RWPE2 (cell line): ENCODE measurements at regions not wholly inside any gene's neighbourhood (a gene's known extent, or its start where the extent isn't known, plus 50 kb on each side); places are given as distances from the start of the nearest gene placed in this dataset.

Source experiments
- ATAC-seq: fragments of 200-7000 bp; cut with Tn5 transposase; 3 replicates; pipeline ENCODE4 v1.9.1; 2021; ENCODE audit warnings: low read depth
- DNase-seq: peaks from one replicate; pipeline ENCODE4 v3.0.0-alpha.2; 2020; ENCODE audit warnings: low spot score
- H3K27ac ChIP-seq: fragments of 450-650 bp; 2 replicates; pipeline ENCODE4 v1.5.1; 2017; ENCODE audit warnings: mild to moderate bottlenecking; ENCODE audit not compliant: poor library complexity, severe bottlenecking
- H3K27me3 ChIP-seq: fragments of 250-450 bp; sonication (Bioruptor Pico); 2 replicates; pipeline ENCODE4 v1.5.1; 2021; ENCODE audit warnings: mild to moderate bottlenecking, moderate library complexity; ENCODE audit not compliant: insufficient read depth, poor library complexity, severe bottlenecking
- H3K36me3 ChIP-seq: fragments of 250-450 bp; sonication (Bioruptor Pico); 2 replicates; pipeline ENCODE4 v1.5.1; 2020; ENCODE audit warnings: low read depth, mild to moderate bottlenecking, moderate library complexity
- H3K4me1 ChIP-seq: fragments of 250-450 bp; sonication (Bioruptor Pico); 2 replicates; pipeline ENCODE4 v1.5.1; 2021; ENCODE audit warnings: mild to moderate bottlenecking, moderate library complexity; ENCODE audit not compliant: insufficient read depth, poor library complexity, severe bottlenecking
- H3K4me3 ChIP-seq: fragments of 250-450 bp; sonication (Bioruptor Pico); 2 replicates; pipeline ENCODE4 v1.5.1; 2021; ENCODE audit warnings: mild to moderate bottlenecking, moderate library complexity; ENCODE audit not compliant: severe bottlenecking
- H3K9me3 ChIP-seq: fragments of 250-450 bp; sonication (Bioruptor Pico); 2 replicates; pipeline ENCODE4 v1.5.1; 2021; ENCODE audit warnings: mild to moderate bottlenecking, moderate library complexity; ENCODE audit not compliant: severe bottlenecking
- CTCF ChIP-seq: fragments of 450-650 bp; IDR thresholded peaks from one replicate; pipeline ENCODE4 v1.5.1; 2017; ENCODE audit warnings: mild to moderate bottlenecking, moderate library complexity; ENCODE audit not compliant: poor library complexity, severe bottlenecking

GRCh38 chr13:111566567-111566966, 246.1 kb downstream of the TEX29 start:
- no peak overlapping the region for H3K27ac ChIP-seq
- TF ChIP-seq CTCF: no peak
- no peak overlapping the region for H3K4me3 ChIP-seq
- ATAC-seq: no peak
- H3K9me3 ChIP-seq: no peaks in the 10 kb centered on the region
- H3K36me3 ChIP-seq: no peaks in the 10 kb centered on the region
- no peaks in the 10 kb centered on the region for H3K27me3 ChIP-seq
- no peak for DNase-seq
- H3K4me1 ChIP-seq: no peaks in the 10 kb centered on the region

GRCh38 chr13:111567637-111568036, 247.2 kb downstream of the TEX29 start:
- no peaks in the 10 kb centered on the region for H3K27me3 ChIP-seq
- no peak for ATAC-seq

GRCh38 chr13:111568290-111568689, 247.8 kb downstream of the TEX29 start:
- no peaks in the 10 kb centered on the region for H3K27me3 ChIP-seq

More at GRCh38 chr13:111567637-111568036, 247.2 kb downstream of the TEX29 start:
- no peak overlapping the region for H3K27ac ChIP-seq
- no peaks in the 10 kb centered on the region for H3K36me3 ChIP-seq
- no peak for DNase-seq
- no peaks in the 10 kb centered on the region for H3K9me3 ChIP-seq
- H3K4me1 ChIP-seq: no peaks in the 10 kb centered on the region
- no peak overlapping the region for H3K4me3 ChIP-seq
- TF ChIP-seq CTCF: no peak

GRCh38 chr13:111570911-111571310, 250.5 kb downstream of the TEX29 start:
- Histone ChIP-seq H3K4me1 (no peaks in the 10 kb centered on the region), H3K27me3 (no peaks in the 10 kb centered on the region), H3K4me3 (no peak overlapping the region), H3K27ac (no peak overlapping the region), H3K9me3 (no peaks in the 10 kb centered on the region), H3K36me3 (no peaks in the 10 kb centered on the region)
- DNase-seq (no peak), ATAC-seq (no peak)
- TF ChIP-seq CTCF: no peak

More at GRCh38 chr13:111568290-111568689, 247.8 kb downstream of the TEX29 start:
- no peak overlapping the region for H3K27ac ChIP-seq
- H3K4me1 ChIP-seq: no peaks in the 10 kb centered on the region
- ATAC-seq: no peak
- H3K4me3 ChIP-seq: no peak overlapping the region
- no peak for TF ChIP-seq CTCF
- DNase-seq: no peak
- no peaks in the 10 kb centered on the region for H3K36me3 ChIP-seq
- H3K9me3 ChIP-seq: no peaks in the 10 kb centered on the region

DNA sequence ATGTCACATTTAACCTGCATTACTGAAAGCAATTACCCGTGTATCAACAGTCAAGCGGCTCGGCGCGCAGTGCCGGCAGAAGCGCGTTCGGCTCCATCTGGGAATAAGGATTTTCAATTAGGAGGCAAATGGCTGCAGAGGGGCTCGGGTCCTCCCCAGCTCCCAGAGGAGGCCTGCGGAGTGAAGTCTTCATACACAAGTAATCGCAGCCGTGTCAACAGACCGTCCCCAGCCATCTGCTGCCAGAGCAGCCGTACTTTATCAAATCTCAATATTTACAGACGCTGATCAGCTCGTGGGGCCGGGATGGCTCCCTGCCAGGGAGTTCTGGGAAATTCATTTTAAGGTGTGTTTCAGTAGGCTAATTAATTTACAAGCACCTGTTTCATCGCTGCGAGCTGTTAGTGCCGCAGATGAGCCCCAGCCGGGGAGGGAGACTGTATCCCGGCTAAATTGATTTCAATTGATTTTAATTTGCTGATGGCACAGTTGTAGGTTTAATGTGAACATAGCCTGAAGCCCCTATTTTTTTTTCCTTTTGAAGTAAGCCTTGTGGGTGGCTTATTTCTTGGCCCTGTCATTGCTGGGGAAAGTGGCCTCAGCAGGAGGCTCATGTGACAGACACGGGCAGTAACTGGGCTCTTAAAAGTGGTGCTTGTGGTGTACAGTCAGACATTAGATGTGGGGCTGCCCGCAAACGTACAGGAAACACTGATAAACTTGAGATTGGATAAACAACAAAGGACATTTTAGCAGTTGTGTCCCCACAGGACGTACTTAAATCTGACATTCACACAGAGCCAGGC, 252.7 kb downstream of the TEX29 start:
- Histone ChIP-seq H3K4me3 (no peak overlapping the region), H3K9me3 (no peaks in the 10 kb centered on the region), H3K36me3 (no peaks in the 10 kb centered on the region), H3K27ac (no peak overlapping the region), H3K4me1 (no peaks in the 10 kb centered on the region), H3K27me3 (no peaks in the 10 kb centered on the region)
- DNase-seq: no peak
- TF ChIP-seq CTCF: no peak
- ATAC-seq: no peak
